GM13977 (cell line): ENCODE measurements at regions not wholly inside any gene's neighbourhood (a gene's known extent, or its start where the extent isn't known, plus 50 kb on each side); places are given as distances from the start of the nearest gene placed in this dataset.

ENCODE experiments used
- DNase-seq: peaks from one replicate; pipeline ENCODE4 v3.0.0; 2012; ENCODE audit warnings: low spot score
- CTCF ChIP-seq: IDR thresholded peaks from 2 replicates; pipeline ENCODE4 v1.5.1; 2012; ENCODE audit warnings: mild to moderate bottlenecking, control low read depth; ENCODE audit not compliant: insufficient read depth; ENCODE audit errors: extremely low read depth, missing control alignments
- in situ Hi-C: fragments of 300-500 bp; cut with MboI; formaldehyde crosslinking; loops from one replicate; pipeline ENCODE4 v1.12.0; 2022; ENCODE audit warnings: low sequenced_read_pairs, low pct_unique_long_range_greater_than_20kb, mixed read lengths, inconsistent platforms; ENCODE audit not compliant: unreplicated experiment

DNA sequence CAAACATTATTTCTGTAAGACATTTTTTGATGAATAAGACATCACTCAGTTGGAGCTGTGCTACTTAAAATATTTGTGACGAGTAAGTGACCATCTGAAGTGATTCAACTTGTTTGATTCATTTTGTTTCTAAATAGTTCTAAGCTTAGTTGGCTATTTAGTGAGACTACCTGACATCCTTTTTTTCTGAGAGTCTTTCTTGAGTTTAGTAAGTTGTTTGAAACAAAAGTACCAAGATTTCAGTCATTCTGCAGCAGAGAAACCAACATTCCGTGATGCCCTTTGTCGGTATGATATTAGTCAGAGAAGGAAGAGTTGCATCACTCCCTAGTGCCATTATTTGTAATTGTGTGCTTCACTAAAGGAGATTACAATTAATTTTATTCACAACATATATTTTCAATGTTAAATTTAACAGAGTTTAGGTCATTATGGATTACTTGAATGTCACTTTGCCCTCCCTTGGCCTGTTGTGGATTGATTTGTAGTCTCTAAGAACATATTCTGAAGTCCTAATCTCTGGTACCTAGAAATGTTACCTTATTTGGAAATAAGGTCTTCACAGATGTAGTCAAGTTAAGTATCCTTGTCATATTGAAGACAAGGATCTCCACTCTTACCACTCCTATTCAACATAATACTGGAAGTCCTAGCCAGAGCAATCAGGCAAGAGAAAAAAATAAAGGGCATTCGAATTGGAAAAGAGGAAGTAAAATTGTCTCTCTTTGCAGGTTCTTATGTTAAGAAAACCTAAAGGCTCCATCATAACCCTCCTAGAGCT is 212.2 kb downstream of the PCSK1 start:
- DNase-seq: peak; percentile 8
- TF ChIP-seq CTCF: no peak
- in situ Hi-C loops: no loop called here

DNA sequence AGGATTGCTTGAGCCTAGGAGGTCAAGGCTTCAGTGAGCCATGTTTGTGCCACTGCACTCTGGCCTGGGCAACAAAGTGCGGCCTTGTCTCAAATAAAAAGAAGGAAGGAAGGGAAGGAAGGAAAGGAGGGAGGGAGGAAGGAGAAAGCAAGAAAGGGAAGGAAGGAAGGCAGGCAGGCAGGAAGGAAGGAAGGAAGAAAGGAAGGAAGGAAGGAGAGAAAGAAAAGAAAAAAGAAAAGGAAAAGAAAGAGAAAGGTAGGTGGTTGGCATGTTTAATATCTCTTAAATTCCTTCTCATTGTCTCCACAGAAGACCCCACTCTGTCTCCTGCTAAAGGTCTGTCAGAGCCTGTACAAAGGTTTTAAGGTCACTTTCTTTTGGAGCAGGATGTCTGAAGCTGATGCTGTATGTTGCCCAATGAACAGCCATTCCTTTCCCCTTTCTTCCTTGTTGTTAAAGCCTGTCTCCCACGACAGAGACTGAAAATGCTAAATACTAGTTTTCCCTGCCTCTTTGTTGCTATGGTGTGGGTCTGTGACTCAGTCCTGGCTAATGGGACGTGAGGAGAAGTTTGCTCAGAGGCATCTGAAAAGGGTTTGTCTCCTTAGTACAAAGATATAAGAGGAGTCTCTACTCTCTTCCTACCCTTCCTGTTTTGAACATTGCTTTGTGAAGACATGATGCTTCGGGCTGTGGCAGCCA is 213.3 kb downstream of the PCSK1 start:
- DNase-seq: no peak
- in situ Hi-C loops: no loop called here
- TF ChIP-seq CTCF: no peak

- no peak for DNase-seq
- TF ChIP-seq CTCF: no peak
- in situ Hi-C loops: no loop called here
Observed at GRCh38 chr5:96218653-96219052, 214.4 kb downstream of the PCSK1 start.

DNA sequence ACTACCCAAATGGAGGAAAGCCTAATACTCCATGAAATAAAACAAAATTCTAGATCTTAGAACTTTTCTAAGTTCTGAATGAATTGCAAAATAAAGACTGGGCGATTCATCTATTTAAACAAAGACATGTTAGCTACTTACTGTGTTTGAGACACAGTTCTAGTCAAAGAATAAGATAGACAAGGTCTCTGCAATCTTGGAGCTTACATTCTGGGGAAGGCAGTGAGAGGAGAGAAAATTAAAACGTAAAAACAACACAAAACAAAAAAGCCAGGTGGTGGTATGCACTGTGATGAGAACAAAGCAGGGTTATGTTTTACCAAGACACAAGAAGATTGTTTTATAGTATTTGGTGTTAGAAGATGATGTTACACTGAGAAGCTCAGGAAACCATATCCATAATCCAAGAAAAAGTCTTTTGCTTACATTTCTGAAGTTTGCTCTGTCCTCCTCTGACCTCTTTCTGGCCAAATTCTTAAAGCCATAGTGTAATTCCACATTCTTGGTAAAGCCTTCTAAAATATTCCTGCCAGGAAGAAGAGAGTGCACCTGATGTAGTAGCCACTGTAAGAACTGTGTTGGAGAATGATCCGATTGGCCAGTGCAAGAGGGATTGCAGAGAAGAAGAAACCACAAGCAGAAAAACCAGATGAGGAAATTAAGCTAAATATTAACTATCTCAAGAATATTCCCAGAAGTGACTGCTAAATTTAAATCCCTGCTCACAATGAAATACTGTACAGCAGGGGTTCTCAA is 218.4 kb downstream of the PCSK1 start:
- in situ Hi-C loops: no loop called here
- no peak for TF ChIP-seq CTCF
- no peak for DNase-seq

DNA sequence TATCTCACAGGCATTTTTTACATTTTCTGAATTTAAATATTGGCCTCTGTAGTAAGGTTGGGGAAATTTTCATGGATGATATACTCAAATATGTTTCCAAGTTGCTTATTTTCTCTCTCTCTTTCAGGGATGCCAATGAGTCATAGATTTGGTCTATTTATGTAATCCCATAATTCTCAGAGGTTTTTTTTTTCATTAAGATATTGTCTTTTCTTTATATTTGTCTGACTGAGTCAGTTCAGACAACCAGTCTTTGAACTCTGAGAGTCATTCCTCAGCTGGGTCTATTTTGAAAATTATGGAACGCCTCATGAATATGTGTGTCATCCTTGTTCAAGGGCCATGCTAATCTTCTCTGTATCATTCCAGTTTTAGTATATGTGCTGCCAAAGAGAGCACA is 223.2 kb downstream of the PCSK1 start:
- no peak for TF ChIP-seq CTCF
- in situ Hi-C loops: no loop called here
- no peak for DNase-seq

GRCh38 chr5:96207420-96207819 is 225.6 kb downstream of the PCSK1 start:
- no peak for DNase-seq
- TF ChIP-seq CTCF: no peak
- in situ Hi-C loops: no loop called here
